OCI-LY3 (cell line): ENCODE measurements at regions not wholly inside any gene's neighbourhood (a gene's known extent, or its start where the extent isn't known, plus 50 kb on each side); places are given as distances from the start of the nearest gene placed in this dataset.

ENCODE experiments used
- H2AFZ ChIP-seq: fragments of 200-600, 300-600 bp; shearing (Covaris generic); 2 replicates; pipeline ENCODE4 v1.6.0; 2014; ENCODE audit warnings: antibody characterized with exemption, low read depth, low read length
- H3K27ac ChIP-seq: fragments of 200-600, 300-600 bp; sonication (generic); 2 replicates; pipeline ENCODE4 v1.5.1; 2014; ENCODE audit warnings: mild to moderate bottlenecking, low read length, moderate library complexity, mixed read lengths
- H3K27me3 ChIP-seq: fragments of 200-600, 300-600 bp; sonication (generic); 2 replicates; pipeline ENCODE4 v1.6.1; 2014; ENCODE audit warnings: low read depth, low read length, mixed read lengths
- H3K36me3 ChIP-seq: fragments of 200-600, 300-600 bp; sonication (generic); replicated peaks from 2 replicates; pipeline ENCODE3; 2014; ENCODE audit warnings: low read depth, low read length, mixed read lengths
- H3K4me1 ChIP-seq: fragments of 300-600, 200-600 bp; sonication (generic); 2 replicates; pipeline ENCODE4 v1.6.1; 2014; ENCODE audit warnings: low read length, mixed read lengths
- H3K4me2 ChIP-seq: fragments of 200-600, 300-600 bp; sonication (generic); 2 replicates; pipeline ENCODE4 v1.6.1; 2014; ENCODE audit warnings: low read length, mixed read lengths
- H3K4me3 ChIP-seq: fragments of 300-600, 200-600 bp; sonication (generic); 2 replicates; pipeline ENCODE4 v1.5.1; 2014; ENCODE audit warnings: antibody characterized with exemption, mild to moderate bottlenecking, low read length, moderate library complexity
- H3K79me2 ChIP-seq: fragments of 300-600, 200-600 bp; shearing (Covaris generic); 2 replicates; pipeline ENCODE4 v1.6.1; 2014; ENCODE audit warnings: mild to moderate bottlenecking, low read length, mixed read lengths
- H3K9ac ChIP-seq: fragments of 300-600, 200-600 bp; shearing (Covaris generic); 2 replicates; pipeline ENCODE4 v1.6.0; 2014; ENCODE audit warnings: mild to moderate bottlenecking, low read length, moderate library complexity
- H3K9me3 ChIP-seq: fragments of 200-600, 300-600 bp; shearing (Covaris generic); 2 replicates; pipeline ENCODE4 v1.6.1; 2014; ENCODE audit warnings: low read length, mixed read lengths; ENCODE audit not compliant: insufficient read depth
- H4K20me1 ChIP-seq: fragments of 200-600, 300-600 bp; sonication (generic); 2 replicates; pipeline ENCODE4 v1.6.1; 2016; ENCODE audit warnings: low read length, mixed read lengths; ENCODE audit not compliant: insufficient read depth
- CTCF ChIP-seq: fragments of 200-600, 300-600 bp; sonication (generic); IDR thresholded peaks from 2 replicates; pipeline ENCODE4 v1.5.1; 2014; ENCODE audit warnings: antibody characterized with exemption, low read length, low read depth
- EZH2phosphoT487 ChIP-seq: fragments of 200-600 bp; shearing (Covaris generic); IDR thresholded peaks from 2 replicates; pipeline ENCODE4 v1.6.1; 2018; ENCODE audit warnings: antibody characterized with exemption, mixed run types, low read depth

DNA sequence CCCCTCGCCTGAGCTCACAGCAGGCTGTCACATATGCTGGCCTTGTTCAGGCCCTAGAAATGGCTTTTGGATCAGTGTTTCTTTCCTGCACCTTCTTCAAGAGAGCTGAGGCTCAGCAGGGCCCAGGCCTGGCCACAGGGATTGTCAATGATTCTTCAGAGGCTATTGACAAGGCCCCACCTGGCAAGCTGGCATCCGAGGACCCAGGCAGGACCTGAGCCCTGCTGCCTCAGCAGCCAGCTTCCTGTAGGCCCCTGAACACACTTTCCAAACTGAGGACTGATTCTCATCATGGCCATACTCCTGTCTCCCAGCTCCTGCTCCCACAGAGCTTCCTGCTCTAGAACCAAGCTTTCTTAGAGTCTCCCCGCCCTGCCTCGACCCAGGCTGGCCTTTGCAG lies 136.8 kb downstream of the UQCRFS1 start:
- H3K9ac ChIP-seq, result no peak overlapping the region
- H3K36me3 ChIP-seq, result no peaks in the 10 kb centered on the region
- H3K4me1 ChIP-seq, result no peaks in the 10 kb centered on the region
- TF ChIP-seq CTCF (no peak), EZH2phosphoT487 (no peak)
- no peak overlapping the region for H3K4me3 ChIP-seq
- H2AFZ ChIP-seq, result no peak overlapping the region
- H3K79me2 ChIP-seq, result no peaks in the 10 kb centered on the region
- H3K27ac ChIP-seq, result no peak overlapping the region
- H4K20me1 ChIP-seq, result no peaks in the 10 kb centered on the region
- H3K27me3 ChIP-seq, result peaks cover 16% of the 10 kb centered on the region
- H3K4me2 ChIP-seq, result no peak overlapping the region
- no peaks in the 10 kb centered on the region for H3K9me3 ChIP-seq

DNA sequence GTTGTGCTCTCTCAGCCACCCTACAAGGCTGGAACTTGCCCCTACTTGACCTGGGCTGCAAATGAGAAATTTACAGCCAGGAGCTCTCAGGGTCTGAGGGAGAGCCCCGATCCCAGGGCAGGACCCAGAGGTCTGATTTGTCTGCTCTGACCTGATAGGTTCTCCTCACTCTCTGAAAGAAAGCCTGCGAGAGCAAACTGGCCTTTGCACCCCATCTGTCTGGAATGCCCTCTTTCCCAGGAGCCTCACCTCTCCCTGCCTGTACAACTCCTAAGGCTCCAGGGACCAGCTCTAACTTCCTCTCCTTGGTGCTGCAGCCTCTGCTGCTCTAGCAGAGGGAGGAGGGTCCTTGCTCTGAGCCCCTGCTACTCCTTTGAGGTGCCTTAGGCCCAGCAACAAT lies 137.8 kb downstream of the UQCRFS1 start:
- no peak overlapping the region for H3K4me3 ChIP-seq
- H3K27me3 ChIP-seq, result peaks cover 10% of the 10 kb centered on the region; the same call in 1 of the 2 replicates
- no peaks in the 10 kb centered on the region for H3K4me1 ChIP-seq
- H2AFZ ChIP-seq, result no peak overlapping the region
- TF ChIP-seq EZH2phosphoT487 (no peak), CTCF (no peak)
- no peak overlapping the region for H3K4me2 ChIP-seq
- no peak overlapping the region for H3K27ac ChIP-seq
- H3K9ac ChIP-seq, result no peak overlapping the region
- no peaks in the 10 kb centered on the region for H4K20me1 ChIP-seq
- no peaks in the 10 kb centered on the region for H3K36me3 ChIP-seq
- H3K9me3 ChIP-seq, result no peaks in the 10 kb centered on the region
- H3K79me2 ChIP-seq, result no peaks in the 10 kb centered on the region

- H3K36me3 ChIP-seq, result no peaks in the 10 kb centered on the region
- no peak overlapping the region for H3K27ac ChIP-seq
- H3K9ac ChIP-seq, result no peak overlapping the region
- no peaks in the 10 kb centered on the region for H3K9me3 ChIP-seq
- no peak overlapping the region for H2AFZ ChIP-seq
- peaks cover 9% of the 10 kb centered on the region; the same call in 1 of the 2 replicates for H3K27me3 ChIP-seq
- TF ChIP-seq EZH2phosphoT487 (no peak), CTCF (no peak)
- H3K4me2 ChIP-seq, result no peak overlapping the region
- no peak overlapping the region for H3K4me3 ChIP-seq
- H3K79me2 ChIP-seq, result no peaks in the 10 kb centered on the region
- no peaks in the 10 kb centered on the region for H4K20me1 ChIP-seq
- H3K4me1 ChIP-seq, result no peaks in the 10 kb centered on the region
These were observed 138.4 kb downstream of the UQCRFS1 start for GRCh38 chr19:29074579-29074978.

DNA sequence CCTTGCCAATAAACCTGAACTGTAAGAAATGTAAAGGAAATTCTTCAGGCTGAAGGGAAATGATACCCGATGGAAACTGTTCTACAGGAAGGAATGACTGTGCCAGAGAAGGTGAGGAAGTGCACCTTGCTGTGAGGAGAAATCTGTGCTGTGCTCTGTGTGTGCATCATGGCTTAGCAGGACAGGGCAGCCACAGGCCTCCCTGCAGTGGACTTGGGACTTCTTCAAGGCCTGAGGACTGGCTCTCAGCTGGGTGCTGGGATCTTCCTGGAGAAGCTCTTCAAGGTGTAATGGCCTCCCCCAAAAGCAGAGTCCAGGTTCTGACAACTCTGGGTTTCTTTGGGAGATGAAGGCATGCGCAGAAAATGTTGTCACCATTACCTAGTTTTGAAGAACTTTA lies 145.1 kb downstream of the UQCRFS1 start:
- no peaks in the 10 kb centered on the region for H3K36me3 ChIP-seq
- TF ChIP-seq CTCF (no peak), EZH2phosphoT487 (no peak)
- H3K4me3 ChIP-seq, result no peak overlapping the region
- H3K9ac ChIP-seq, result no peak overlapping the region
- H4K20me1 ChIP-seq, result no peaks in the 10 kb centered on the region
- no peak overlapping the region for H3K4me2 ChIP-seq
- H3K27ac ChIP-seq, result no peak overlapping the region
- H3K79me2 ChIP-seq, result no peaks in the 10 kb centered on the region
- H2AFZ ChIP-seq, result no peak overlapping the region
- peaks cover 8% of the 10 kb centered on the region; the same call in 1 of the 2 replicates for H3K4me1 ChIP-seq
- no peaks in the 10 kb centered on the region for H3K9me3 ChIP-seq
- H3K27me3 ChIP-seq, result peaks cover 25% of the 10 kb centered on the region
